HS-5 (cell line): ENCODE measurements at regions not wholly inside any gene's neighbourhood (a gene's known extent, or its start where the extent isn't known, plus 50 kb on each side); places are given as distances from the start of the nearest gene placed in this dataset.

Experiments
- DNase-seq: peaks from one replicate; pipeline ENCODE4 v3.0.0-alpha.2; 2012; ENCODE audit warnings: low read depth

GRCh38 chr20:24138196-24138857 is 149.7 kb upstream of the GGTLC1 start:
- no peak for DNase-seq

DNA sequence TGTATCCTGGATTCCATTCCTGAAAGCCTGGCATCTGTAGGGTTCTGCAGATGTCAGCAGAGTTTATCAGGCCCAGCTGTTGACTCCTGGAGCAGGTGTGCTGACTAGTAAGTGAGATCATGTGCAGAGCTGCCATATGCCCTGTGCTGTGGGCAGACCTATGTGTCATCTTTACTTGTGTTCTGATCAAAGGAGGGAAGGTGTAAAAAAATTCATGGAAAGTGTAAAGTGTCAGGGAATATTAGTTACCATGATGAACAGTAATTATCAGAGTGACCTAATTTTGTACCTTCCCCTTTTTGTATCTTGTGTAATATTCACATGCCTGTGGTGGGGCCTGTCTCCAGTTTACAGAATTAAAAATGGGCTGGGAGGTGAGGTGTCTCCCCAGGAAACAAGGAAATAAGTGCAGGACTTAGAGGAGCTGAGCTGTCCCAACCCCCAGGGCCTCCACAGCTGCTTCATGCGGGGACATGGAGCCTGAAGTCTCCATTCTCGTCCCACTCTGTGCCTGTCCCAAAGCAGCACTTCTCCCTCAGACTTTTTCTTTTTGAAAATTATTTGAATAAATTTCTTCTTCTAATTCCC is 148.2 kb upstream of the GGTLC1 start:
- no peak for DNase-seq

DNA sequence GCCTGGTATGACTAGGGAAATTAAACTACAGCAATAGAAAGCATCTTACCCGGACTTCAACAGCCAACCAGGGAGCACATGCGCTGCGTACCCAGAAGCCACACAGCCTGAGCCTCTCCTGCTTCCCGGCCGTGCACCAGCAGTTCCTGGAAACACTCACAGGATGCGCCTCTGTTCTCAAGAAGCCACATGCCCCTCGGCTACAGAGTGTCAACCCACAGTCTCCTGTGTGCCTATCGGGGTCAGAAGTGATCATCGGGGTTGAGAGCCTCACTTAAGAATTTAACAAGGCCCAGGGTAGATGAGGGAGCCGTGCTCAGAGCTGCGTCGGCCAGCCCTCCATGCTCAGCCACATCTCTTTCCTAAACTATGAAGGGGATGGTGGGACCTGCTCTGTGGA is 147.2 kb upstream of the GGTLC1 start:
- DNase-seq, result no peak

GRCh38 chr20:24134930-24135329 is 146.4 kb upstream of the GGTLC1 start:
- no peak for DNase-seq

DNA sequence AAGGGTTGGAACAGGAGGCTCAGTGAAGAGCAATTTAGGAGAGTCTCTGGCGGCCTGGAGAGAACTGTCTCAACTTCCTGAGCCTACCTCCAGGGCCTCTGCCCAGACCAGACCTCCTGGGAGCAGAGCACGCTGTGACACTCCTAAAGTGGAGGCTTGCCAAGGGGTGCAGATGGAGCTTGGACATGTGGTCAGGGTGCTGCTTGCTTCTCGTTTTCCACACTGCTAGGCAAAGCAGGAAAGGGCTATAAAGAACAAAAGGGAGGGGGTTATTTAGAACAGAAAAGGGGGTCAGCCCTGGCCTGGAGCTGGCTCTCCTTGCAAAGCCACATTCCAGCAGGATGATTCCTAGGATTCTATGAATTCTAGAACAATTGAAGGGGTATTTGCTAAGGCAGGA is 145.7 kb upstream of the GGTLC1 start:
- no peak for DNase-seq

GRCh38 chr20:24132246-24132645 is 143.7 kb upstream of the GGTLC1 start:
- DNase-seq, result no peak

GRCh38 chr20:24131684-24132083 is 143.1 kb upstream of the GGTLC1 start:
- no peak for DNase-seq

GRCh38 chr20:24131281-24131680 is 142.7 kb upstream of the GGTLC1 start:
- DNase-seq, result no peak

- DNase-seq, result no peak
These were observed 141.1 kb upstream of the GGTLC1 start for GRCh38 chr20:24129641-24130040.

DNA sequence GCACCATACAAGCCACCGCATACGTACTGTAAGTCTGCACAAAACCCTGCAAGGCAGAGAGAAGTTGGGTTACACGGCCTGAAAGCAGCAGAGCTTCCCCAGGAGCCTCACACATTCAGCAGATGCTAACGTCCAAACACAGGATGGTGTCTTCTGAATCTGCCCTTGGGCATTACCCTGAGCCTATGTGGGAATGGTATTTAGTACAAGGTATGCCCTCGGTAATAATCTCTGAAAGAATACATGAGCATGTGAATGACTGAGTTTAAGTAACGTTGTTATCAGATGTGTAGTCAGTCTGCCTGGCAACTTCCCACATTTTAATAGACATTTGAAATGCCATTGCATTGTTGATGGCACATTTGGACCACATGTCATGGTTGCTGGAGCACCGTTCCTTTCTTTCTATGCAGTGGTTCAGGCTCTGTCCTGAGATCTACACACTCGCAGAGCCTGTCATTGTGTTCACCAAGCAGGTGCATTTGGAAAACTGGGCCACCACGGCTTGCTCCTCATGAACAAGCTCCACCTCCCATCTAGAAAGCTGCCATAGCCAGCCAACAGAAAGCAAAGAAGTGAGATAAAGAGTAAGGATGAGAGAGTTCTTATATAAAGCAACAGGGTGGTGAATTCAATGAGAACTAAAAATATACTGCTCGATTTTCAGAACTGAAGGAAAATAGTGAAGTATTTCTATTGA is 136.5 kb upstream of the GGTLC1 start:
- no peak for DNase-seq

DNA sequence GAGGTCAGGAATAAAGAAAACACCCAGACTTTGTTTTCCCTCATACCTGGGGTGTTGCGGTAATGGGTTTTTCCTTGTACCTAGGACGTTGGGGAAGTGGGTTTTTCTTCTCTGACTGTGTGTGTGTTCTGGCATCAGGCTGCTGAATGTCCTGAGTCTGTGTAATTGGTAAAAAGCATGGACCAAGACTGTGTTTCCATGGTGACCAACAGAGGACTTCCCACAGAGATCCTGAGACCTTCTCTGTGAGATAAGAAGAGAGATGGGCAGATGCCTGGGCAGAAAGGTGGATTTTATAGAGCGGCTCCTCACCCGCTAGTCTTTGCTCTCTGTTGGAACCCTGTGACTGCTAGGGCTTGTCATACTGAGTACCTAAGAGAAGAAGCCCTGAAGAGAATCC is 135.4 kb upstream of the GGTLC1 start:
- no peak for DNase-seq

GRCh38 chr20:24118441-24119175 is 130.0 kb upstream of the GGTLC1 start:
- no peak for DNase-seq

GRCh38 chr20:24118034-24118433 is 129.5 kb upstream of the GGTLC1 start:
- DNase-seq, result no peak

GRCh38 chr20:24117383-24117782 is 128.8 kb upstream of the GGTLC1 start:
- DNase-seq, result no peak

GRCh38 chr20:24116611-24117010 is 128.0 kb upstream of the GGTLC1 start:
- no peak for DNase-seq

DNA sequence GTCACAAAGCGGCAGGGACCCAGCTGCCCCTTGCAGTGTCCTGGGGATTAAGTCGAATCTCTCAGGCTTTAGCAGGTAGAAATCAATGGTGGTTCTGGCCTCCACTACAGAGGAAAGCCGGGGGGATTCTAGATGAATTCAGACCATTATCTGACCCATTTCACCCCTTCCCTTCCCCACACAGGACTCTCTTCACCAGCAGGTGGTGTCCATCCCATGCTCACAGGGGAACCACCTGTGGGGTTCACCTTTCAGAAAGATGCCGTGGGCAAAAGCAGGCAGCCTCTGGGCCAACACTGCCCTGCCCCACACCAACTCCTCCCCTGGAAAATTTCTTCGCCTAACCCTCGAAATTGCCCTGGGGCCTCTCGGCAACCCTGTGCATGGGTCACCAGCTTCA is 123.8 kb upstream of the GGTLC1 start:
- no peak for DNase-seq

GRCh38 chr20:24111858-24112257 is 123.3 kb upstream of the GGTLC1 start:
- no peak for DNase-seq

- DNase-seq, result no peak
These were observed 121.0 kb upstream of the GGTLC1 start for GRCh38 chr20:24109537-24109936.

GRCh38 chr20:24109008-24109407 is 120.4 kb upstream of the GGTLC1 start:
- no peak for DNase-seq

GRCh38 chr20:24108581-24108980 is 120.0 kb upstream of the GGTLC1 start:
- no peak for DNase-seq

GRCh38 chr20:24106801-24107445 is 118.3 kb upstream of the GGTLC1 start:
- DNase-seq, result no peak

DNA sequence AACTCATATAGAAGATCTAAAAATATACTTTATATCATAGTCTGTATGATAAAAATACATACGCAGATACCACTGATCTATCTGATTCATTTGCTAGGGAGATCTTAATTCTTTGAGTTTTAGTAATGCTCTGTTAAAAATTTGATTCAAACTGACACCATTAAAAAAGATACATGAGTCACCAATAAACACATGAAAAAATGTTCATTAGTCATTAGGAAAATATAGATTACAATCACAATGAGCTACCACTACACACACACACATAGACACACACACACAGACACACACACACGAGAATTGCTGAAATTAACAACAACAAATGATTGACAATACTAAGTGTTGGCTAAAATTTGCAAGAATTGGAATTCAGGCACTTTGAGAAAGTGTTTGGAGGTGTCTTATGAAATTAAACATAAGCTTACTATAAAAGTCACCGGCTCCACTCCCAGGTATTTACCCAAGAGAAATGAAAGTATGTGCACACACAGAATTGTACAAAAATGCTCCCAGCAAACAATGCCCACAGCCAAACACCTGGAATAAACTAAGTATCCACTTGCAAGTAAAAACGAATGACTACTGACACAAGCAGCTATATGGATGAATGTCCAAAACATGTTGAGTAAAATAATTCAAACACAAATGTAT is 117.7 kb upstream of the GGTLC1 start:
- DNase-seq, result no peak
